IMR-90 (cell line): ENCODE measurements at regions not wholly inside any gene's neighbourhood (a gene's known extent, or its start where the extent isn't known, plus 50 kb on each side); places are given as distances from the start of the nearest gene placed in this dataset.

Experiments used
- BHLHE40 ChIP-seq: fragments of 150-350 bp; IDR thresholded peaks from 2 replicates; pipeline ENCODE4 v1.6.1; 2016; ENCODE audit warnings: mild to moderate bottlenecking, low read depth, low read length
- TF ChIP-seq, protein P1 (sequence below): conservative IDR thresholded peaks from 2 replicates; pipeline ENCODE4 v1.5.1; 2012; ENCODE audit warnings: mild to moderate bottlenecking, low read depth, low read length, improper control_type of control experiment

DNA sequence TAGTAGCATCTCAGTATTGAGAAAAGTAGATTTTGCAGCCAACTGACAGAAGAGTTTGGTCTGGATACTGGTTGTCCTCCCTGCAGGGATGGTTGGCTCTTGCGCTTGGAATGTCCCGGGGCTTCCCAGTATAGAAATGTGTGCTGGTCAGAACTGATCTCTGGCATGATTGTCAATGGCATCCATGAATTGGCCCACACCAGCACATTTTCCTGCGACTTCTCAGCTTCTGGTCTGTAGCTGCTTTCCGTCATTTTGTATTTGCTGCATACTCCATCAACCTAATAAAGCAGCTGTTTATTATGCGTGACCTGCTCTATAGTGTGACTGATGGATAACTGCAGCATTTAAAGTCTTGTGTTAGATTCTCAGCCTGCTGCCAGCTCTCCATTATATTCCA is 203.7 kb downstream of the S1PR1 start:
- TF ChIP-seq, protein P1, sequence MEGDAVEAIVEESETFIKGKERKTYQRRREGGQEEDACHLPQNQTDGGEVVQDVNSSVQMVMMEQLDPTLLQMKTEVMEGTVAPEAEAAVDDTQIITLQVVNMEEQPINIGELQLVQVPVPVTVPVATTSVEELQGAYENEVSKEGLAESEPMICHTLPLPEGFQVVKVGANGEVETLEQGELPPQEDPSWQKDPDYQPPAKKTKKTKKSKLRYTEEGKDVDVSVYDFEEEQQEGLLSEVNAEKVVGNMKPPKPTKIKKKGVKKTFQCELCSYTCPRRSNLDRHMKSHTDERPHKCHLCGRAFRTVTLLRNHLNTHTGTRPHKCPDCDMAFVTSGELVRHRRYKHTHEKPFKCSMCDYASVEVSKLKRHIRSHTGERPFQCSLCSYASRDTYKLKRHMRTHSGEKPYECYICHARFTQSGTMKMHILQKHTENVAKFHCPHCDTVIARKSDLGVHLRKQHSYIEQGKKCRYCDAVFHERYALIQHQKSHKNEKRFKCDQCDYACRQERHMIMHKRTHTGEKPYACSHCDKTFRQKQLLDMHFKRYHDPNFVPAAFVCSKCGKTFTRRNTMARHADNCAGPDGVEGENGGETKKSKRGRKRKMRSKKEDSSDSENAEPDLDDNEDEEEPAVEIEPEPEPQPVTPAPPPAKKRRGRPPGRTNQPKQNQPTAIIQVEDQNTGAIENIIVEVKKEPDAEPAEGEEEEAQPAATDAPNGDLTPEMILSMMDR = no peak
- TF ChIP-seq BHLHE40 = no peak
